ENCODE measurements at regions not wholly inside any gene's neighbourhood (a gene's known extent, or its start where the extent isn't known, plus 50 kb on each side); places are given as distances from the start of the nearest gene placed in this dataset.

DNA sequence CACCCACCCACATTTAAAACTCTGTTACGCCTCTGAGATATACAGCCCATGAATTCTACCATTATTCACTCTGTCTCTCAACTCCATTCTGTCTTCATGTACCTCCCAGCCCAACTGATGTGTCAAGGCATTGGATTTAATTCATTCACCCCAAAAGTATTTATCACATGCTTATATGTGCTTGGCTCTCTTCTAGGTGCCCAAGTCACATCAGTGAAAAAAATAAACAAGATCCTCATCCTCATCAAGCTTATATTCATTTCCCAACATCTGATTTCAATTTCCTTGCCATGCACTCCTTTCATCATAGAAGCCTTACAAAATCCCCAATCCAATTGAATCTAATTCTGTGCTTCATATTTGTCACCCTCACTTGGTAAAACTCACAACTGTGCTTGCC lies 967.6 kb downstream of the LTN1 start:
- TF ChIP-seq, protein P1, sequence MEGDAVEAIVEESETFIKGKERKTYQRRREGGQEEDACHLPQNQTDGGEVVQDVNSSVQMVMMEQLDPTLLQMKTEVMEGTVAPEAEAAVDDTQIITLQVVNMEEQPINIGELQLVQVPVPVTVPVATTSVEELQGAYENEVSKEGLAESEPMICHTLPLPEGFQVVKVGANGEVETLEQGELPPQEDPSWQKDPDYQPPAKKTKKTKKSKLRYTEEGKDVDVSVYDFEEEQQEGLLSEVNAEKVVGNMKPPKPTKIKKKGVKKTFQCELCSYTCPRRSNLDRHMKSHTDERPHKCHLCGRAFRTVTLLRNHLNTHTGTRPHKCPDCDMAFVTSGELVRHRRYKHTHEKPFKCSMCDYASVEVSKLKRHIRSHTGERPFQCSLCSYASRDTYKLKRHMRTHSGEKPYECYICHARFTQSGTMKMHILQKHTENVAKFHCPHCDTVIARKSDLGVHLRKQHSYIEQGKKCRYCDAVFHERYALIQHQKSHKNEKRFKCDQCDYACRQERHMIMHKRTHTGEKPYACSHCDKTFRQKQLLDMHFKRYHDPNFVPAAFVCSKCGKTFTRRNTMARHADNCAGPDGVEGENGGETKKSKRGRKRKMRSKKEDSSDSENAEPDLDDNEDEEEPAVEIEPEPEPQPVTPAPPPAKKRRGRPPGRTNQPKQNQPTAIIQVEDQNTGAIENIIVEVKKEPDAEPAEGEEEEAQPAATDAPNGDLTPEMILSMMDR (IDR thresholded peaks at IDR 0.05; ENCODE audit: low read depth, low read length), result no peak
- TF ChIP-seq MAX (IDR thresholded peaks at IDR 0.05; ENCODE audit: low read depth, low read length), result no peak

Data from NB4 (cell line).